SH-SY5Y (cell line): ENCODE measurements at regions not wholly inside any gene's neighbourhood (a gene's known extent, or its start where the extent isn't known, plus 50 kb on each side); places are given as distances from the start of the nearest gene placed in this dataset.

Source experiments
- GATA2 ChIP-seq: IDR thresholded peaks from 2 replicates; pipeline ENCODE4 v1.6.1; 2011; ENCODE audit warnings: mild to moderate bottlenecking, low read depth, low read length
- GATA3 ChIP-seq: IDR thresholded peaks from 2 replicates; pipeline ENCODE4 v1.6.1; 2011; ENCODE audit warnings: low read depth, mild to moderate bottlenecking, low read length, moderate library complexity

DNA sequence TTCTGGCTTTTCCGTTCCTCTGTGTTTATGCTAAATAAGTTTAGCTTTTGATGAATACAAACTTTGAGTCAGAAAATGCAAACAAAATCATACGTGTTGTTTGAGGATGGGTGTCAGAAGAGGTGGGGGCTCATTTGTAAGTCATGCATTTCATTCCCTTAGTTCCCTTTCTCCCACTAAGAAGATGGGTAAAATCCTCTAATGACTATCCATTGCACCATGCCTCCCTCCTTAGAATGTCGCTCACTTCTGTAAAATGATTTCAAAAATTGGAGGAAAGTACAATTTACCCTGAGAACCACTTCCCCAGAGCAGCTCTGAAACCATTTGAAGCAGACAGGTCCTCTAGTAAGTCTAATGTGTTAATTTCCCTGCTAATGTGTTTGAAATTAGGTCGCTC is 629.6 kb upstream of the VRK2 start:
- no peak for TF ChIP-seq GATA2
- no peak for TF ChIP-seq GATA3
